SK-N-SH (cell line): ENCODE measurements at regions not wholly inside any gene's neighbourhood (a gene's known extent, or its start where the extent isn't known, plus 50 kb on each side); places are given as distances from the start of the nearest gene placed in this dataset.

Experiments used
- CTCF ChIA-PET: fragments of 300-600, 350-600 bp; formaldehyde crosslinking; extraction: SDS; loops from one replicate; lab custom pipeline; 2021; lab: Yijun Ruan, JAX
- POLR2A ChIA-PET: fragments of 350-600 bp; sonication (Branson Sonifier 250); formaldehyde crosslinking; extraction: SDS; loops from one replicate; lab custom pipeline; 2020; ENCODE audit warnings: antibody characterized with exemption, inconsistent platforms; lab: Yijun Ruan, JAX
- DNase-seq: peaks from one replicate; pipeline ENCODE4 v3.0.0; 2012
- H2AFZ ChIP-seq: fragments of 200-600 bp; sonication (generic); 2 replicates; pipeline ENCODE4 v1.8.1; 2016; ENCODE audit warnings: antibody characterized with exemption, mild to moderate bottlenecking, low read depth
- H3F3A ChIP-seq: fragments of 200-600 bp; sonication (generic); replicated peaks from 2 replicates; pipeline ENCODE3; 2016; ENCODE audit warnings: antibody characterized with exemption, mild to moderate bottlenecking; ENCODE audit not compliant: insufficient read depth
- H3K27ac ChIP-seq, 2 experiments: fragments of 200-500 bp in 1 of 2; fragments of 200-600 bp in 1 of 2; sonication (Bioruptor generic) in 1 of 2; sonication (generic), shearing (Covaris generic) in 1 of 2; 2 replicates each; pipeline versions ENCODE4 v1.5.1 to v1.6.1; 2014 to 2016; ENCODE audit warnings: low read depth in 2 of 2, inconsistent platforms in 1 of 2, low read length in 1 of 2, mild to moderate bottlenecking in 1 of 2, mixed read lengths in 1 of 2
- H3K27me3 ChIP-seq: fragments of 200-600 bp; sonication (generic), shearing (Covaris generic); 2 replicates; pipeline ENCODE4 v1.6.1; 2016; ENCODE audit warnings: mixed run types; ENCODE audit not compliant: insufficient read depth
- H3K36me3 ChIP-seq, 2 experiments: fragments of 200-500 bp in 1 of 2; fragments of 200-600 bp in 1 of 2; sonication (Bioruptor generic) in 1 of 2; sonication (generic) in 1 of 2; replicated peaks in 1 of 2; 2 replicates each; pipeline versions ENCODE3 to v1.5.1; 2014 to 2016; ENCODE audit warnings: low read length in 1 of 2, mild to moderate bottlenecking in 1 of 2; ENCODE audit not compliant: insufficient read depth in 2 of 2, control insufficient read depth in 1 of 2
- H3K4me1 ChIP-seq, 2 experiments: fragments of 200-500 bp in 1 of 2; fragments of 200-600 bp in 1 of 2; sonication (Bioruptor generic) in 1 of 2; sonication (generic), shearing (Covaris generic) in 1 of 2; 2 replicates each; pipeline versions ENCODE4 v1.5.1 to v1.6.1; 2014 to 2016; ENCODE audit warnings: low read depth in 1 of 2, low read length in 1 of 2, mixed run types in 1 of 2; ENCODE audit not compliant: insufficient read depth in 2 of 2, control insufficient read depth in 1 of 2
- H3K4me2 ChIP-seq: fragments of 200-600 bp; sonication (generic), shearing (Covaris generic); 2 replicates; pipeline ENCODE4 v1.6.1; 2017; ENCODE audit warnings: mixed run types
- H3K4me3 ChIP-seq, 2 experiments: fragments of 200-500 bp in 1 of 2; fragments of 200-600 bp in 1 of 2; sonication (Bioruptor generic) in 1 of 2; sonication (generic), shearing (Covaris generic) in 1 of 2; 2 replicates each; pipeline versions ENCODE4 v1.5.1 to v1.8.1; 2014 to 2016; ENCODE audit warnings: low read depth in 2 of 2, inconsistent platforms in 1 of 2, low read length in 1 of 2, mild to moderate bottlenecking in 1 of 2, mixed read lengths in 1 of 2, moderate library complexity in 1 of 2
- H3K79me2 ChIP-seq: fragments of 200-600 bp; sonication (generic); 2 replicates; pipeline ENCODE4 v1.8.1; 2017; ENCODE audit warnings: mild to moderate bottlenecking; ENCODE audit not compliant: insufficient read depth
- H3K9ac ChIP-seq: fragments of 200-600 bp; sonication (generic); 2 replicates; pipeline ENCODE4 v1.6.1; 2017; ENCODE audit warnings: mixed run types
- H3K9me2 ChIP-seq: fragments of 200-600 bp; sonication (generic); 2 replicates; pipeline ENCODE4 v1.6.1; 2017; ENCODE audit warnings: mixed run types
- H3K9me3 ChIP-seq: fragments of 200-600 bp; sonication (generic); 2 replicates; pipeline ENCODE4 v1.6.1; 2017; ENCODE audit warnings: mixed run types, mild to moderate bottlenecking, moderate library complexity
- H4K20me1 ChIP-seq: fragments of 200-600 bp; sonication (generic); 2 replicates; pipeline ENCODE4 v1.6.1; 2017; ENCODE audit warnings: mild to moderate bottlenecking, mixed run types; ENCODE audit not compliant: insufficient read depth
- FOSL2 ChIP-seq: IDR thresholded peaks from 2 replicates; pipeline ENCODE4 v1.4.0; 2012; ENCODE audit warnings: low read depth, mild to moderate bottlenecking, moderate library complexity, borderline replicate concordance
- GABPA ChIP-seq: IDR thresholded peaks from 2 replicates; pipeline ENCODE4 v1.4.0; 2012; ENCODE audit warnings: low read depth, mild to moderate bottlenecking
- MEF2A ChIP-seq: IDR thresholded peaks from 2 replicates; pipeline ENCODE4 v1.4.0; 2012; ENCODE audit warnings: low read depth, borderline replicate concordance
- MXI1 ChIP-seq: IDR thresholded peaks from 2 replicates; pipeline ENCODE4 v1.6.1; 2012; ENCODE audit warnings: mild to moderate bottlenecking, low read depth, low read length, improper control_type of control experiment
- POLR2AphosphoS5 ChIP-seq: IDR thresholded peaks from 2 replicates; pipeline ENCODE4 v1.6.1; 2012; ENCODE audit warnings: low read depth, low read length
- RCOR1 ChIP-seq: fragments of 150-350 bp; IDR thresholded peaks from 2 replicates; pipeline ENCODE4 v1.6.1; 2017; ENCODE audit warnings: antibody characterized with exemption, low read length
- RFX5 ChIP-seq: IDR thresholded peaks from 2 replicates; pipeline ENCODE4 v1.6.1; 2012; ENCODE audit warnings: mild to moderate bottlenecking, improper control_type of control experiment, low read length
- SMC3 ChIP-seq: IDR thresholded peaks from 2 replicates; pipeline ENCODE4 v1.6.1; 2012; ENCODE audit warnings: low read depth, low read length, improper control_type of control experiment
- TEAD4 ChIP-seq: IDR thresholded peaks from 2 replicates; pipeline ENCODE4 v1.4.0; 2012; ENCODE audit warnings: mild to moderate bottlenecking, borderline replicate concordance; ENCODE audit not compliant: insufficient read depth
- YY1 ChIP-seq: IDR thresholded peaks from 2 replicates; pipeline ENCODE4 v1.4.0; 2012; ENCODE audit warnings: low read depth, mild to moderate bottlenecking
- WGBS: methylation state at CpG from one replicate; pipeline ENCODE4 v1.1.6; 2017; ENCODE audit warnings: low lambda C conversion rate; 5-methylcytosine and 5-hydroxymethylcytosine counted together
- TF ChIP-seq, protein P1 (sequence below): fragments of 150-350 bp; IDR thresholded peaks from 2 replicates; pipeline ENCODE4 v1.6.1; 2016; ENCODE audit warnings: mild to moderate bottlenecking, low read depth, low read length

- TF ChIP-seq MXI1: no peak
Observed at GRCh38 chr21:25426580-25426979, 180.7 kb downstream of the MRPL39 start.

DNA sequence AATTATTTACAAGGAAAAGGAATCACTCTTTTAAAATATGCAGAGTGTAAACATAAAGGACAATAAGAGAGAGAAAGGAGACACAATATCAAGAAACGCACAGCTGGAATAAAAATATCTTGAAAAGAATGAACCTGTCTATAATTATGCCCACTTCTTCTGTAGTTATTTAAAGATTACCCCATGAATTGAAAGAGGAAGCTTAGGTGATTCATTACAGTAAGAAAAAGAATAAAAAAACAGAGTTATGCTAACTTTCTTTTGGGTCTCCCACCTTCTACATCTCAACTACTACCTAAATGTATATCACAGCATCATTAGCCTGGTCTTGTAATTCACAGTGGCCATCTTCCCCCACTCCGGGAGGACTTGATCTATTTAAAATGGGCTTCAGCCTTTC lies 182.1 kb downstream of the MRPL39 start:
- Histone ChIP-seq H2AFZ (no peak overlapping the region), H3K36me3 (no peaks in the 10 kb centered on the region), H3K9ac (no peak overlapping the region), H3K4me1 (no peaks in the 10 kb centered on the region), H3K27ac (no peak overlapping the region), H3K9me3 (no peaks in the 10 kb centered on the region), H3K4me3 (no peak overlapping the region), H4K20me1 (no peaks in the 10 kb centered on the region), H3K27me3 (no peaks in the 10 kb centered on the region), H3F3A (no peaks in the 10 kb centered on the region), H3K4me2 (no peak overlapping the region), H3K79me2 (no peaks in the 10 kb centered on the region), H3K9me2 (no peaks in the 10 kb centered on the region)
- WGBS: 72% methylated on average over 2 of the region's 2 CpGs
- CTCF ChIA-PET: no interaction called here
- TF ChIP-seq RCOR1 (no peak), SMC3 (no peak), GABPA (no peak)
- DNase-seq: no peak
- POLR2A ChIA-PET: no interaction called here

More at GRCh38 chr21:25426580-25426979, 180.7 kb downstream of the MRPL39 start:
- Histone ChIP-seq H3K9me2 (no peaks in the 10 kb centered on the region), H3K4me2 (no peak overlapping the region), H3K27me3 (no peaks in the 10 kb centered on the region), H4K20me1 (no peaks in the 10 kb centered on the region), H3K9ac (no peak overlapping the region), H3F3A (no peaks in the 10 kb centered on the region), H3K9me3 (no peaks in the 10 kb centered on the region), H3K4me3 (no peak overlapping the region), H2AFZ (no peak overlapping the region), H3K4me1 (no peaks in the 10 kb centered on the region), H3K27ac (no peak overlapping the region), H3K36me3 (no peaks in the 10 kb centered on the region), H3K79me2 (no peaks in the 10 kb centered on the region)
- no peak for DNase-seq
- WGBS: 69% methylated on average over 4 of the region's 4 CpGs
- ChIA-PET CTCF (no interaction called here), POLR2A (no interaction called here)

- no peak for DNase-seq
- CTCF ChIA-PET: interaction anchor here (1.6 kb wide), 1 partner anchor 183 kb away, joined by 3 read pairs; no protein-coding TSS in a partner anchor
- WGBS: 72% methylated on average over 2 of the region's 2 CpGs
Observed at GRCh38 chr21:25424634-25425033, 182.6 kb downstream of the MRPL39 start.

More at GRCh38 chr21:25424634-25425033, 182.6 kb downstream of the MRPL39 start:
- H3K36me3 ChIP-seq: no peaks in the 10 kb centered on the region
- H3K9me2 ChIP-seq: no peaks in the 10 kb centered on the region
- TF ChIP-seq MEF2A: no peak
- no peak for TF ChIP-seq SMC3
- TF ChIP-seq FOSL2: no peak
- TF ChIP-seq TEAD4: no peak
- TF ChIP-seq, protein P1, sequence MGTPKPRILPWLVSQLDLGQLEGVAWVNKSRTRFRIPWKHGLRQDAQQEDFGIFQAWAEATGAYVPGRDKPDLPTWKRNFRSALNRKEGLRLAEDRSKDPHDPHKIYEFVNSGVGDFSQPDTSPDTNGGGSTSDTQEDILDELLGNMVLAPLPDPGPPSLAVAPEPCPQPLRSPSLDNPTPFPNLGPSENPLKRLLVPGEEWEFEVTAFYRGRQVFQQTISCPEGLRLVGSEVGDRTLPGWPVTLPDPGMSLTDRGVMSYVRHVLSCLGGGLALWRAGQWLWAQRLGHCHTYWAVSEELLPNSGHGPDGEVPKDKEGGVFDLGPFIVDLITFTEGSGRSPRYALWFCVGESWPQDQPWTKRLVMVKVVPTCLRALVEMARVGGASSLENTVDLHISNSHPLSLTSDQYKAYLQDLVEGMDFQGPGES: no peak
- TF ChIP-seq POLR2AphosphoS5: no peak
- TF ChIP-seq YY1: no peak
- no peak for TF ChIP-seq RFX5
- no peak overlapping the region for H2AFZ ChIP-seq
- no peaks in the 10 kb centered on the region for H3K4me1 ChIP-seq
- H3K4me3 ChIP-seq: no peak overlapping the region
- H4K20me1 ChIP-seq: no peaks in the 10 kb centered on the region
- H3K9me3 ChIP-seq: no peaks in the 10 kb centered on the region
- no peaks in the 10 kb centered on the region for H3K79me2 ChIP-seq
- H3K4me2 ChIP-seq: no peak overlapping the region
- H3F3A ChIP-seq: no peaks in the 10 kb centered on the region
- no peak overlapping the region for H3K9ac ChIP-seq
- H3K27me3 ChIP-seq: no peaks in the 10 kb centered on the region
- POLR2A ChIA-PET: no interaction called here
- H3K27ac ChIP-seq: no peak overlapping the region
